ENCODE measurements at regions not wholly inside any gene's neighbourhood (a gene's known extent, or its start where the extent isn't known, plus 50 kb on each side); places are given as distances from the start of the nearest gene placed in this dataset.

DNA sequence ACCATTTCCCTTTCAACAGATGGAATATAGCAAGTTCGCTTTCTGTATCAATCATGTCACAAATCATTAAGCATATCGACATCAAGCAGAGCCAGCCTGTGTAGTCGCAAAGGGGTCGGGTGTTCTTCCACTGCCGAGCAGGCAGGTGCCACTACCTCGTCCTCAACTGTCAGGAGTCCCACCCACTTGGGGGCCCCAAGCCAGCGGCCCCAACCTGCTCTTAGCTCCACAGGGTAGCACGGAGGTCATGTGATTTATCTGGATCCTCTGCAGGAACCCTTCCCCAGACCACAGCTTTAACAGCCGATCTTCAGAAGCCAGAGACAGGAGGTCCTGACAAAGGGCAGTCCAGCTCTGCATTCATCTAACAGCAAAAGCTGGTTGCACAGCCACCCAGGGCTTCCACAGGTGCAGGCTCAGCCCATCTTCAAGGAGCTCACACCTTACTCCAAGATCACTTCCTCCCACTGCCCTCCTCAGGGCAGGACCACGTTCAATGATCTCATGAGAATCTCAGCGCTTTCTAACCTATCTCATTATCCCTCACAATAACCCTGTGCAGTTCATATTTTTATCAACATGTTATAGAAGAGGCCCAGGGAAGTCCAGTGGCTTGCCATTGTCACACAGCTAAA, 110.2 kb downstream of the TRIM29 start:
- Mint-ChIP-seq H3K9me3 (no peaks in the 10 kb centered on the region), H3K4me3 (no peak overlapping the region), H3K27ac (no peak overlapping the region), H3K4me1 (ENCODE audit: low read depth) (no peaks in the 10 kb centered on the region), H3K36me3 (ENCODE audit: low read depth) (no peaks in the 10 kb centered on the region), H3K27me3 (peaks cover 16% of the 10 kb centered on the region)
- intact Hi-C loops (cut with micrococcal nuclease), result no loop called here

- intact Hi-C loops (cut with micrococcal nuclease), result no loop called here
- H3K4me1 Mint-ChIP-seq (ENCODE audit: low read depth), result no peaks in the 10 kb centered on the region
- H3K27ac Mint-ChIP-seq, result no peak overlapping the region
Measured at GRCh38 chr11:120025606-120026335, 112.1 kb downstream of the TRIM29 start.

GRCh38 chr11:120024586-120024985, 113.3 kb downstream of the TRIM29 start:
- Mint-ChIP-seq H3K4me3 (no peak overlapping the region), H3K36me3 (ENCODE audit: low read depth) (no peaks in the 10 kb centered on the region), H3K27me3 (peaks cover 11% of the 10 kb centered on the region), H3K4me1 (ENCODE audit: low read depth) (no peaks in the 10 kb centered on the region), H3K9me3 (no peaks in the 10 kb centered on the region), H3K27ac (no peak overlapping the region)
- intact Hi-C loops (cut with micrococcal nuclease), result no loop called here

More at GRCh38 chr11:120025606-120026335, 112.1 kb downstream of the TRIM29 start:
- Mint-ChIP-seq H3K27me3 (peaks cover 11% of the 10 kb centered on the region), H3K4me3 (no peak overlapping the region), H3K9me3 (no peaks in the 10 kb centered on the region), H3K36me3 (ENCODE audit: low read depth) (no peaks in the 10 kb centered on the region)

- Mint-ChIP-seq H3K27me3 (peaks cover 11% of the 10 kb centered on the region), H3K27ac (no peak overlapping the region), H3K36me3 (ENCODE audit: low read depth) (no peaks in the 10 kb centered on the region)
Measured at GRCh38 chr11:120024046-120024445, 113.9 kb downstream of the TRIM29 start.

DNA sequence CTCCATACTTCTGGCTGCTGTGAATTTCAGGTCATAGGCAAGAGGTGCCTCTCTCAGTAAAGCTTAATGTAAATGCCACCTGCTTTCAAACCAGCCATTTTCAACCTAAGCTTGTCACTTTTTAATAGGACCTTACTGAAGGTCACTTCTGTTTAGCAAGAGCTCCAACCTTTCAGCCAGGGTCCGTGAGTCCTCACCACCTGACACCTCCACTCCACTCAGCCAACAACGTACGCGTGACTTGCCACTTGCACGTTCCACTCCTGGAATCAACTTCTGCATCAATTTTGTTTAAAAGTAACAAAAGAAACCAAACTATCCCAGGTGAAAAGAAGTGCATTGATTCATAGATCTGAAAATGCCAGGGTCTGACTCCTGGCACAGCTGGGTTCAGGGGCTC, 114.4 kb downstream of the TRIM29 start:
- H3K4me1 Mint-ChIP-seq (ENCODE audit: low read depth), result no peaks in the 10 kb centered on the region
- H3K27ac Mint-ChIP-seq, result no peak overlapping the region
- H3K9me3 Mint-ChIP-seq, result no peaks in the 10 kb centered on the region
- peaks cover 9% of the 10 kb centered on the region for H3K27me3 Mint-ChIP-seq
- no peaks in the 10 kb centered on the region for H3K36me3 Mint-ChIP-seq (ENCODE audit: low read depth)
- no peak overlapping the region for H3K4me3 Mint-ChIP-seq
- intact Hi-C loops (cut with micrococcal nuclease), result no loop called here

More at GRCh38 chr11:120024046-120024445, 113.9 kb downstream of the TRIM29 start:
- intact Hi-C loops (cut with micrococcal nuclease), result no loop called here
- Mint-ChIP-seq H3K9me3 (no peaks in the 10 kb centered on the region), H3K4me1 (ENCODE audit: low read depth) (no peaks in the 10 kb centered on the region), H3K4me3 (no peak overlapping the region)

GRCh38 chr11:120023120-120023519, 114.8 kb downstream of the TRIM29 start:
- intact Hi-C loops (cut with micrococcal nuclease), result no loop called here
- Mint-ChIP-seq H3K27ac (no peak overlapping the region), H3K27me3 (peaks cover 8% of the 10 kb centered on the region), H3K4me3 (no peak overlapping the region), H3K9me3 (no peaks in the 10 kb centered on the region), H3K4me1 (ENCODE audit: low read depth) (no peaks in the 10 kb centered on the region), H3K36me3 (ENCODE audit: low read depth) (no peaks in the 10 kb centered on the region)

- Mint-ChIP-seq H3K4me1 (ENCODE audit: low read depth) (no peaks in the 10 kb centered on the region), H3K27ac (no peak overlapping the region), H3K27me3 (peaks cover 13% of the 10 kb centered on the region), H3K4me3 (no peak overlapping the region), H3K36me3 (ENCODE audit: low read depth) (no peaks in the 10 kb centered on the region), H3K9me3 (no peaks in the 10 kb centered on the region)
- intact Hi-C loops (cut with micrococcal nuclease), result no loop called here
Measured at GRCh38 chr11:120022617-120023016, 115.3 kb downstream of the TRIM29 start.

GRCh38 chr11:120021978-120022377, 115.9 kb downstream of the TRIM29 start:
- H3K4me1 Mint-ChIP-seq (ENCODE audit: low read depth), result no peaks in the 10 kb centered on the region
- H3K36me3 Mint-ChIP-seq (ENCODE audit: low read depth), result no peaks in the 10 kb centered on the region
- H3K4me3 Mint-ChIP-seq, result no peak overlapping the region
- intact Hi-C loops (cut with micrococcal nuclease), result no loop called here
- peaks cover 13% of the 10 kb centered on the region for H3K27me3 Mint-ChIP-seq
- H3K27ac Mint-ChIP-seq, result no peak overlapping the region
- no peaks in the 10 kb centered on the region for H3K9me3 Mint-ChIP-seq

DNA sequence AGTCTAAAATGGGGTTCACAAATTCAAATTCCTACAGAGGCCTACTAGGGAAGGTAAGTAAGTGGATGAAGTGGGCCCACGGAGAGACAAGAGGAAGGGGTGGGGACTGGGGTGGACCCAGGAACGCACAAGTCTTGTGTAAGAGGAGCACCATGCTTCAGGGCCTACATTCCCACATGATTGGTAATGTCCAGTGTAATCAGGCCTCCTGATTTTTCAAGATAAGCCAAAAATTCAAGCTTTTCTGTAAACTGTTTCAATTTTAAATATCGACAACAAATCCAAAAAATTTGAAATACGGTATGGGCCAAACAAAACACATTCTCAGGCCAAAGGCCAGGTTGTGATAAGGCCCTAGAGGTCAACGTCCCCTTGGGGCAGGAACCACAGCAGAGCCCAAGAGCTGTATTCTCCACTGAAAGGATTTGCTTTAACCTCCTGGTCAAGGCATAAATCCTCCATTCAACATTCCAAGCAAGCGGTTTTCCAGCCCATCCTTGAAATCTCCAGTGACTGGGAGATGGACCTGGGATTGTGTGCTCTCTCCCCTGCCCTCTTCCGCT, 116.4 kb downstream of the TRIM29 start:
- intact Hi-C loops (cut with micrococcal nuclease), result no loop called here
- peaks cover 14% of the 10 kb centered on the region for H3K27me3 Mint-ChIP-seq

GRCh38 chr11:120020981-120021380, 116.9 kb downstream of the TRIM29 start:
- intact Hi-C loops (cut with micrococcal nuclease), result no loop called here
- Mint-ChIP-seq H3K9me3 (no peaks in the 10 kb centered on the region), H3K36me3 (ENCODE audit: low read depth) (no peaks in the 10 kb centered on the region), H3K27ac (no peak overlapping the region), H3K4me1 (ENCODE audit: low read depth) (no peaks in the 10 kb centered on the region), H3K4me3 (no peak overlapping the region), H3K27me3 (peaks cover 19% of the 10 kb centered on the region)

More for the DNA sequence above, 116.4 kb downstream of the TRIM29 start:
- H3K9me3 Mint-ChIP-seq, result no peaks in the 10 kb centered on the region
- H3K4me3 Mint-ChIP-seq, result no peak overlapping the region
- H3K36me3 Mint-ChIP-seq (ENCODE audit: low read depth), result no peaks in the 10 kb centered on the region
- H3K27ac Mint-ChIP-seq, result no peak overlapping the region
- no peaks in the 10 kb centered on the region for H3K4me1 Mint-ChIP-seq (ENCODE audit: low read depth)

- Mint-ChIP-seq H3K4me3 (no peak overlapping the region), H3K9me3 (no peaks in the 10 kb centered on the region), H3K27ac (no peak overlapping the region), H3K27me3 (peaks cover 21% of the 10 kb centered on the region), H3K36me3 (ENCODE audit: low read depth) (no peaks in the 10 kb centered on the region), H3K4me1 (ENCODE audit: low read depth) (no peaks in the 10 kb centered on the region)
- intact Hi-C loops (cut with micrococcal nuclease), result no loop called here
Measured at GRCh38 chr11:120020486-120020885, 117.4 kb downstream of the TRIM29 start.

DNA sequence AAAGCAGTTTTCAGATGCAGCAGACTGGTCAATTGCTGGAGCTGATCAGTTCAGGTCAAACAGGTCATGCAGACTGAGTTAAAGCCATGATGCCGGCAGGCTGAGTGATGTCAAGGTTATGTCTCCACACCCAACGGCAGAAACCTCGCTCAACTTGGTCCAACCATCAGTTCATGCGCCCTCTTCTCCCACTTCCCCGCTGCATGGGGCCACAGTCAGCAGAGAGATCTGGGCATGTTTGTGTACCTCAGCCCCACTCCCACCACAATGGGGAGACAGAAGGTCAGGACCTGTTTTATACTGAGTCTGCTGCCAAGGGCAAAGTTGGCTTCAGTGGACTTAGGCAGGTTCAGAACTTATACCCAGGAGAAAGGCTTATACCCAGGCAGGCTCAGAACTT, 118.7 kb downstream of the TRIM29 start:
- H3K27me3 Mint-ChIP-seq, result peaks cover 30% of the 10 kb centered on the region
- no peaks in the 10 kb centered on the region for H3K4me1 Mint-ChIP-seq (ENCODE audit: low read depth)
- no peak overlapping the region for H3K4me3 Mint-ChIP-seq
- intact Hi-C loops (cut with micrococcal nuclease), result no loop called here
- H3K36me3 Mint-ChIP-seq (ENCODE audit: low read depth), result no peaks in the 10 kb centered on the region
- H3K9me3 Mint-ChIP-seq, result no peaks in the 10 kb centered on the region
- no peak overlapping the region for H3K27ac Mint-ChIP-seq

- no peaks in the 10 kb centered on the region for H3K36me3 Mint-ChIP-seq (ENCODE audit: low read depth)
- intact Hi-C loops (cut with micrococcal nuclease), result no loop called here
- peaks cover 36% of the 10 kb centered on the region for H3K27me3 Mint-ChIP-seq
- no peak overlapping the region for H3K4me3 Mint-ChIP-seq
- no peaks in the 10 kb centered on the region for H3K4me1 Mint-ChIP-seq (ENCODE audit: low read depth)
- no peaks in the 10 kb centered on the region for H3K9me3 Mint-ChIP-seq
- no peak overlapping the region for H3K27ac Mint-ChIP-seq
Measured at GRCh38 chr11:120017582-120018150, 120.2 kb downstream of the TRIM29 start.
